DND-41 (cell line): ENCODE measurements at regions not wholly inside any gene's neighbourhood (a gene's known extent, or its start where the extent isn't known, plus 50 kb on each side); places are given as distances from the start of the nearest gene placed in this dataset.

ENCODE experiments used
- CTCF ChIP-seq: IDR thresholded peaks from 2 replicates; pipeline ENCODE4 v1.5.1; 2012; ENCODE audit warnings: borderline replicate concordance, low read length, moderate library complexity, mild to moderate bottlenecking; ENCODE audit not compliant: poor library complexity, severe bottlenecking; ENCODE audit errors: extremely low read depth
- EZH2 ChIP-seq: IDR thresholded peaks from 3 replicates; pipeline ENCODE4 v1.6.1; 2012; ENCODE audit warnings: borderline replicate concordance, low read depth, mild to moderate bottlenecking, moderate library complexity, low read length, inconsistent platforms; ENCODE audit not compliant: severe bottlenecking

- no peak for TF ChIP-seq CTCF
- no peak for TF ChIP-seq EZH2
These were observed 73.8 kb upstream of the PCSK6 start for GRCh38 chr15:101563176-101563796.
